ENCODE measurements at regions not wholly inside any gene's neighbourhood (a gene's known extent, or its start where the extent isn't known, plus 50 kb on each side); places are given as distances from the start of the nearest gene placed in this dataset.
"Not testable (repeated sequence)": the region's sequence is repeated elsewhere in the genome, so short reads cannot be mapped to it uniquely, and the experiment has no call there.

DNA sequence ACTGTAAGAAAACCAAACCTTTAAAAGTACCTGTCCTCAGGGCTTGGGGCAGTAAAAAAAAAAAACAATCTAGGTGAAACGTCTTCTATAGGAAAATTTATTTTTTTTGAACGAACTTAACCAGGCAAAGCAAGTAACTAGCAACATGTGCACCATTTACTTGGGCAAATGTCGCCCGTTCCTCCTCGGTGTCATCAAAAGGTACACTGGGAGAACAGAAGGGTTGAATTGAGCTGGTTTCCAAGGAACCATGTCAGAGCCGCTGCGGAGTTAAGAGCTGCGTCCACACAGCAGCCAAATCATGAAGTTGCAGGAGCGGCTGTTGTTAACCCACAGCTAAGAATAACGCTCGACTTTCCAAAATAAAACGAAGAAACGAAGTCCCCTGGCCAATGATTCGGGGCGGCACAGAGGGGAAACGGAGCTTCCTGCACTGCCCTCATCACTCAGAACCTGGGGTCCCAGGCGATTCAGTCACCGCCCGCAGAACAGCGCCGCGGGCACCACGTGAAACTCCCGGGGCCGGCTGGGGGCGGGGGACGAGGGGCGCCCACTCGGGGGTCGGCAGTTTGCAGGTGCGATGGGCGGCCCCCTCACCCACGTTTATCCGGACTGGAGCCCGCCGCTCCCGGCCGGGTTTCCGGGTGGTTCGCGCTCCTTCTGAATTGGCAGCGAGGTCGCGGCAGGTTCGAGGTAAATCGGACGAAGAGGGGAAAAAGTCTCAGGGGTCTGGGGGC, 53.6 kb upstream of the PLGLB1 start:
- DNase-seq (ENCODE audit: low read depth): not testable (repeated sequence)
- H3K4me3 ChIP-seq (ENCODE audit: low read length): peak overlapping the region; percentile 55

- peak; percentile 7 for DNase-seq (ENCODE audit: low read depth)
- peak overlapping the region; percentile 55 for H3K4me3 ChIP-seq (ENCODE audit: low read length)
Measured at GRCh38 chr2:87075791-87076252, 54.2 kb upstream of the PLGLB1 start.

GRCh38 chr2:87076253-87077123, 54.8 kb upstream of the PLGLB1 start:
- DNase-seq (ENCODE audit: low read depth): peak; percentile 71
- peak overlapping the region; percentile 61 for H3K4me3 ChIP-seq (ENCODE audit: low read length)

DNA sequence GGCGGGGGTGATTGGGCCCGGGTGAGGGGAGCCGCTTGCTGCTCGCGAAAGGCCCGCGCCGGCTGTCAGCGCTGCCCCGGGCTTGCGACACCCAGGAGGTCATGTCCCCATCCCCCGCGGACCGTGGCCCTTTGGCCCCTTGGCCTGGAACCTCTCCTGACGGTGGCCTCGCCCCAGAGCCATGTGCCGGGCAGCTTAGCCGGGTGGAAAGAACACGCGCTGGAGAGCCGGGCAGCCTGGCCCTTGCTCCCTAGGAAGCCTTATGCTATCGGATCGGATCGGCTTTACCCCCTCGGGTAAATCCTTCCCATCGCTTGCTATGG, 55.4 kb upstream of the PLGLB1 start:
- peak overlapping the region; percentile 61 for H3K4me3 ChIP-seq (ENCODE audit: low read length)
- DNase-seq (ENCODE audit: low read depth): not testable (repeated sequence)

GRCh38 chr2:87081727-87082126, 60.1 kb upstream of the PLGLB1 start:
- DNase-seq (ENCODE audit: low read depth); H3K4me3 ChIP-seq (ENCODE audit: low read length): not testable (repeated sequence)

GRCh38 chr2:87088079-87088478, 66.4 kb upstream of the PLGLB1 start:
- not testable (repeated sequence) for H3K4me3 ChIP-seq (ENCODE audit: low read length); DNase-seq (ENCODE audit: low read depth)

DNA sequence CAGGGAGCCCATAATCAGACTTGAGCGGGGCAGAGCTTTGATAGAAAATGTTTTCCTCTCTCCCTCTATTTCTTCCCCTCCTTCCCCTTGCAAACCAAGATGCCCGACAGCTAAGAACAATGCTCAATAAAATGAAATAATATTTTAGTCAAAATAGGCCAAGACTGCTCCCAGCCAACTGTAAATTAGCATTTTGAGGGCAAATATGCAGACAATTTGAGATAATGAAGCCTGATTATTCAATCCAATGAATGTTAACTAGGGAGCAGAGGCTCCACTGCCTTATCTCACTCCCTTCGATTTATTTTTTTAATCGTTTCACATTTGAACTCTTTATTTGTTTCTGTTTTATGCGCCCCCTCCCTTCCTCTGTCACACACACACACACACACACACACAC, 67.8 kb upstream of the PLGLB1 start:
- not testable (repeated sequence) for H3K4me3 ChIP-seq (ENCODE audit: low read length); DNase-seq (ENCODE audit: low read depth)

GRCh38 chr2:87093252-87093651, 71.6 kb upstream of the PLGLB1 start:
- DNase-seq (ENCODE audit: low read depth): not testable (repeated sequence)

GRCh38 chr2:87093937-87094529, 72.4 kb upstream of the PLGLB1 start:
- not testable (repeated sequence) for DNase-seq (ENCODE audit: low read depth); H3K4me3 ChIP-seq (ENCODE audit: low read length)

More at GRCh38 chr2:87093252-87093651, 71.6 kb upstream of the PLGLB1 start:
- not testable (repeated sequence) for H3K4me3 ChIP-seq (ENCODE audit: low read length)

DNA sequence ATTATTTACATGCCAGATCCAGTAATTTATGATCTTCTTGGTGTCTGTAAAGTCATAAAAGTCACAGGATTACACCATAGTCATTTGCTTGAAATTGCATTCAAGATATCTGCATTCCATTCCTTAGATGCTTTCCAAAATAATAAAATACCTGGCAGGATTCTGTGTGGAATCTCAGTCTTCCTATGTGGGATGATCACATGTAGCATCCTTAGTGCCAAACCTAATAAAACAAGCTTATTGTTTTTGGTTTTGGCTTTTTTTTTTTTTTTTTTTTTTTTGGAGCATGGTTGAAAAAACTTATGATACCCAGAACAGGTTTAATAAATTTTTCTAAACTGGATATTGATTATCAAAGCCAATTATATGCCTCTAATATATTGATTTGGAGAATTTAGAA, 74.2 kb upstream of the PLGLB1 start:
- DNase-seq (ENCODE audit: low read depth); H3K4me3 ChIP-seq (ENCODE audit: low read length): not testable (repeated sequence)

DNA sequence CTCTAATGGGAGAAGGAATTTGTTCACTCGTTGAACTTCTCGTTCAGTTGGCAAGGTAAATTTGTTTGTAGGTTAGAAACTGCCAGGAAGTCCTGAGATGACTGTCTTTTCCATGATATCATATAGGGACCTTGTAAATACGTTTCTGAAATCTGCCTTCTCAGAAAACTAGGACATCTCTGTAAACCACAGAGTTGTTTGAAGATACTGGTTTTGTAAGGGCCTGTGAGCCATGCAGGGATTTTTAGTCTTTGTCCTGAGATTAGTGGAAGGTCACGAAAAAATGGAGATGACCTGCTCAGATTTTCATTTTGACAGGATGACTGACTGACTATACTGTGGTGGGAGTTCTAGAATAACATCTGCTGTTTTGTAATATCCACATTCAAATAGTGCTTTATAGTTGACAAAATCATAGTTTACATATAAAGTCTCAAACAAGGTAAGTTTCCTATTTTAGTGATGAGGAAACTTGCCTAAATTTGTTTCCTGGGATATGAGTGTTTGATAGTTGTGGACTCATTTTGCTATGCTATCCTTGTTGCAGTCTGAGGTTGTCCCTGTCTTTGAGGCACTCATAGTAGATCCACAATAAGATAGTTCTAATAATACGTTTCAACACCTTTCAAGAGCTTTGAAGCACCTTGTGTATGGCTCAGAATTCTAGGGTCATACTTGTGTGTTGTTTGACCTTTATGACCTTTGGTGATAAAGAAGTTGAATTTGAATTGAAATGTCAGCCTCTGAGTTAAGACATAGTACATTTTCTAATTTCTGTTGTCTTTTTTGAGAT, 107.3 kb upstream of the PLGLB1 start:
- H3K4me3 ChIP-seq (ENCODE audit: low read length); DNase-seq (ENCODE audit: low read depth): not testable (repeated sequence)

GRCh38 chr2:87132577-87132976, 110.9 kb upstream of the PLGLB1 start:
- not testable (repeated sequence) for DNase-seq (ENCODE audit: low read depth); H3K4me3 ChIP-seq (ENCODE audit: low read length)

DNA sequence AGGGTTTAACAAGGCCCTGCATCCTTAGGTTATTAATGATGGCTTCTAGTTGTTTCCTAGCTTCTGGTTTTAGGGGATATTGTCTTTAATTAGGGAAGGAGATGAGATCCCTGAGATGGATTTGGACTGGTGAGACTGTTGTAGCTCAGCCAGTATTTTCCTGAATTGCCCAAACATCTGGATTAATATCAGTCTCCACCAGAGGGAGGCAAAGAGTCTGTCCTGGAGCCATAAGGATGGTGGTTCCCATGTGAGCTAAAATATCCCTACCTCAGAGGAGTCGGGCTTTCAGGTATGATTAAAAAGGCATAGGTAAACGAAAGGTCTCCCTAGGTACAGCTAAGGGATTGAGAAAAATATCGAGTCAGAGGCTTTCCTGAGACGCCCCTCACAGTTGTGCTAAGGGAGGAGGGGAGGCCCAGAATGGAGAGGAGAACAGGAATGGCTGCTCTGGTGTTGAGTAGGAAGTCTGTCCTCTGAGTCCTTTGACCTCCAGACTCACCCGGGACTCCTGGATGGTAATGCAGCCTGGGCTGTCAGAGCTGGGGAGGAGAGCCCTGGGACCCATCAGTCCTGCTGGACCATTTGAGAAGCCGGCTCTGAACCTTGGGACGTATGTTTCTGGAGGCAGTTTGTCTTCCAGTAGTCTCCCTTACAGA, 130.3 kb upstream of the PLGLB1 start:
- not testable (repeated sequence) for DNase-seq (ENCODE audit: low read depth); H3K4me3 ChIP-seq (ENCODE audit: low read length)

- not testable (repeated sequence) for H3K4me3 ChIP-seq (ENCODE audit: low read length); DNase-seq (ENCODE audit: low read depth)
Measured at GRCh38 chr2:87174454-87174853, 152.8 kb upstream of the PLGLB1 start.

GRCh38 chr2:87183373-87183772, 161.7 kb upstream of the PLGLB1 start:
- not testable (repeated sequence) for DNase-seq (ENCODE audit: low read depth); H3K4me3 ChIP-seq (ENCODE audit: low read length)

DNA sequence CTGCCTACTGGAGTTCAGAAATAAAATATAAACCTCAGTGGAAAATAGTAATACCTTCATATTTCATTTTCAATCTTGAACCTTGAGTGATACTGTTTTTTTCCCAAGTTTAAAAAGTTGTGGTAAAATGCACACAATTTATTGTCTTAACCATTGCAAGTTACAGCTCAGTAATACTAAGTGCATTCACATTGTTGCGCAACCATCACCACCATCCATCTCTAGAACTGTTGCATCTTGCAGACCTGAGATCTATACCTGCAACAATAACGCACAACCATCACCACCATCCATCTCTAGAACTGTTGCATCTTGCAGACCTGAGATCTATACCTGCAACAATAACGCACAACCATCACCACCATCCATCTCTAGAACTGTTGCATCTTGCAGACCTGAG, 162.6 kb upstream of the PLGLB1 start:
- DNase-seq (ENCODE audit: low read depth); H3K4me3 ChIP-seq (ENCODE audit: low read length): not testable (repeated sequence)

- not testable (repeated sequence) for DNase-seq (ENCODE audit: low read depth); H3K4me3 ChIP-seq (ENCODE audit: low read length)
Measured at GRCh38 chr2:87189214-87189613, 167.6 kb upstream of the PLGLB1 start.

Measured in retinal pigment epithelial cell (primary cell).